Activated B cell treated with CpG ODN at 0.5 μM for 24 hours (primary cell): ENCODE measurements at regions not wholly inside any gene's neighbourhood (a gene's known extent, or its start where the extent isn't known, plus 50 kb on each side); places are given as distances from the start of the nearest gene placed in this dataset.

Experiments
- ATAC-seq: fragments of 200-7000 bp; cut with Tn5 transposase; one replicate; pipeline ENCODE4 v1.10.0; 2021; ENCODE audit warnings: low read depth, mild to moderate bottlenecking, moderate library complexity
- CTCF ChIA-PET: fragments of 350-600 bp; sonication (Branson Sonifier 250); formaldehyde crosslinking; loops from one replicate; lab custom pipeline; 2021; ENCODE audit warnings: antibody characterized with exemption; lab: Charles Lee
- POLR2A ChIA-PET: fragments of 350-600 bp; sonication (Branson Sonifier 250); formaldehyde crosslinking; loops from one replicate; lab custom pipeline; 2021; ENCODE audit warnings: antibody characterized with exemption; lab: Charles Lee
- DNase-seq: peaks from one replicate; pipeline ENCODE4 v3.0.0; 2022
- H3K27ac Mint-ChIP-seq: one replicate; pipeline ENCODE4 v1.8.0; 2020; ENCODE audit warnings: mixed read lengths
- H3K27me3 Mint-ChIP-seq: one replicate; pipeline ENCODE4 v1.8.0; 2021; ENCODE audit warnings: mixed read lengths
- H3K36me3 Mint-ChIP-seq: one replicate; pipeline ENCODE4 v1.8.0; 2021; ENCODE audit warnings: low read depth, mixed read lengths
- H3K4me1 Mint-ChIP-seq: one replicate; pipeline ENCODE4 v1.8.0; 2021; ENCODE audit warnings: mixed read lengths
- H3K4me3 Mint-ChIP-seq: one replicate; pipeline ENCODE4 v1.8.0; 2020; ENCODE audit warnings: mild to moderate bottlenecking, mixed read lengths
- H3K9me3 Mint-ChIP-seq: one replicate; pipeline ENCODE4 v1.8.0; 2020; ENCODE audit warnings: mixed read lengths
- intact Hi-C: fragments of 100-400 bp; cut with micrococcal nuclease; formaldehyde crosslinking; loops from one replicate; pipeline ENCODE4 v1.15.1; 2024
- TF ChIP-seq, protein P1 (sequence below): fragments of 200-600 bp; IDR thresholded peaks from one replicate; pipeline ENCODE4 v1.8.0; 2022; ENCODE audit warnings: antibody characterized with exemption, mild to moderate bottlenecking

DNA sequence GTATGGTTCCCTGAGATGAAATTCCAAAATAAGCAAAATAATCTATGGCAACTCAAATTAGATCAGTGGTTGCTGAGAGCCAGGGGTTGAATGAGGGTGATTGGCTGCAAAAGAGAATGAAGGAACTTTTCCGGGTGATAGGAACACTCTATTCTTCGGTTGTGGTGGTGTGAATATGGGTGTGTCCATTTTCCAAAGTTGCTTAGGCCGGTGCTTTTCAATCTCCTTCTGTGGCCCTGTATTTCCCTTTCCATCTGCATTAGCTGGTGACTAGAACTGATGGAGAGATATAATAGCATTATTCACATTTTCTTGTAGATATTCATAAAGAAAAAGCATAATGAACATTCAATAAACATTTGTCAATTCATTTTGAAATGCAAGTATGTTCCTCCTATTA is 382.9 kb downstream of the TFEC start:
- no peaks in the 10 kb centered on the region for H3K27me3 Mint-ChIP-seq
- CTCF ChIA-PET: no interaction called here
- POLR2A ChIA-PET: no interaction called here
- H3K9me3 Mint-ChIP-seq: no peaks in the 10 kb centered on the region
- no peak overlapping the region for H3K4me3 Mint-ChIP-seq
- H3K36me3 Mint-ChIP-seq: no peaks in the 10 kb centered on the region
- TF ChIP-seq, protein P1, sequence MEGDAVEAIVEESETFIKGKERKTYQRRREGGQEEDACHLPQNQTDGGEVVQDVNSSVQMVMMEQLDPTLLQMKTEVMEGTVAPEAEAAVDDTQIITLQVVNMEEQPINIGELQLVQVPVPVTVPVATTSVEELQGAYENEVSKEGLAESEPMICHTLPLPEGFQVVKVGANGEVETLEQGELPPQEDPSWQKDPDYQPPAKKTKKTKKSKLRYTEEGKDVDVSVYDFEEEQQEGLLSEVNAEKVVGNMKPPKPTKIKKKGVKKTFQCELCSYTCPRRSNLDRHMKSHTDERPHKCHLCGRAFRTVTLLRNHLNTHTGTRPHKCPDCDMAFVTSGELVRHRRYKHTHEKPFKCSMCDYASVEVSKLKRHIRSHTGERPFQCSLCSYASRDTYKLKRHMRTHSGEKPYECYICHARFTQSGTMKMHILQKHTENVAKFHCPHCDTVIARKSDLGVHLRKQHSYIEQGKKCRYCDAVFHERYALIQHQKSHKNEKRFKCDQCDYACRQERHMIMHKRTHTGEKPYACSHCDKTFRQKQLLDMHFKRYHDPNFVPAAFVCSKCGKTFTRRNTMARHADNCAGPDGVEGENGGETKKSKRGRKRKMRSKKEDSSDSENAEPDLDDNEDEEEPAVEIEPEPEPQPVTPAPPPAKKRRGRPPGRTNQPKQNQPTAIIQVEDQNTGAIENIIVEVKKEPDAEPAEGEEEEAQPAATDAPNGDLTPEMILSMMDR: no peak
- DNase-seq (no peak), ATAC-seq (no peak)
- H3K27ac Mint-ChIP-seq: no peak overlapping the region
- H3K4me1 Mint-ChIP-seq: no peaks in the 10 kb centered on the region
- intact Hi-C loops: no loop called here

DNA sequence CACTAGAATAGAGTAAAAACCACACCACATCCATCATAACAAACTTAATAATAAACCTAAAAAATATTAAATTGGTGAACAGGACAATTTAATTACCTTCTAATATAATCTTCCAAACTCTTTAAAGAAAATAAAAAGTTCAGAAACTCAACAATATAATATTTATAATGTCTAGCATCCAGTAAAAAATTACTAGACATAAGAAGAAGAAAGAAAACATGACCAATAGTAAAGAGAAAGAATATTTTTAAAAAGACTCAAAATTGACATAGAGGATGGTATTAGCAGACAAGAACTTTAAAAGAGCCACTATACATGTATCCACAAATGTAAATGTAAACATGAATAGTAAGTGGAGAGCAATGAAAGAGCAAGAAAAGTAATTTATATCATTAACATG is 388.4 kb downstream of the TFEC start:
- no peak overlapping the region for H3K4me3 Mint-ChIP-seq
- H3K9me3 Mint-ChIP-seq: peaks cover 6% of the 10 kb centered on the region
- intact Hi-C loops: no loop called here
- H3K4me1 Mint-ChIP-seq: no peaks in the 10 kb centered on the region
- ATAC-seq: no peak
- DNase-seq: no peak
- H3K36me3 Mint-ChIP-seq: no peaks in the 10 kb centered on the region
- CTCF ChIA-PET: no interaction called here
- no peak overlapping the region for H3K27ac Mint-ChIP-seq
- TF ChIP-seq, protein P1: no peak
- POLR2A ChIA-PET: no interaction called here
- no peaks in the 10 kb centered on the region for H3K27me3 Mint-ChIP-seq

DNA sequence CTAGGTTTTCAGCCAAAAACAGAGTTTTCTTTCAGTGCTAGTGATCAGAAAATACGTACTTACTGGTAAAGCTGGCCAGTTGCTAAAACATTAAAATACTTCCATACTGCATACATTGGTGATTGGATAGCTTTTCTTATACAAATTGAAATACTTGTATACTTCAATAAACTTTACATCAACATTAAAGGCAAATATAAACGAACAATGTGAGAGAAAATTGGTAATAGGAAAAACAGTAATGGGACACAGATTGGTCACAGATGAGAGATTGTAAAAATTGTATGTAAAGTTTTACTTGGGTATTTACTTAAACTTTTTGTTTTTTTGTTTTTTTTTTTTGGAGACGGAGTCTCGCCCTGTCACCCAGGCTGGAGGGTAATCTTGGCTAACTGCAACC is 391.7 kb downstream of the TFEC start:
- intact Hi-C loops: no loop called here
- CTCF ChIA-PET: no interaction called here
- POLR2A ChIA-PET: no interaction called here
- Mint-ChIP-seq H3K27ac (no peak overlapping the region), H3K27me3 (no peaks in the 10 kb centered on the region), H3K36me3 (no peaks in the 10 kb centered on the region), H3K9me3 (peaks cover 6% of the 10 kb centered on the region), H3K4me3 (no peak overlapping the region), H3K4me1 (no peaks in the 10 kb centered on the region)
- DNase-seq (no peak), ATAC-seq (no peak)
- TF ChIP-seq, protein P1: no peak

DNA sequence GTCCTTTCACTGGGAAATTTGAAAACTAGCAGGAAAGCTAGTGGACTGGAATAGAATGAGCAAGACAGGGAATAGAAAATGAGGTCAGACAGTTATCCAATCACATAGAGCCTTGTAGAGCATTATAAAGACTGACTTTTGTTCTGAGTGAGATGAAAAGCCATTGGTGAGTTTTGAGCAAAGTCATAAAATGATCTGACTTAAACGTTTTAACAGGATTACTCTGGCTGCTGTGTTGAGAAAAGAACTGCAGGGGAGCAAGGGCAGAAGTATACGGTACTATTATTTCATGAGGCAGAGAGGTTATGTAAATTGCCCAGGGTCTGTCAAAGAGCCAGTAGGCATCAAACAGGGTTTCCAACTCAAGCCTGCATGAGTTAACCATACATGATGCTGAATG is 393.4 kb downstream of the TFEC start:
- H3K4me3 Mint-ChIP-seq: no peak overlapping the region
- H3K9me3 Mint-ChIP-seq: peaks cover 6% of the 10 kb centered on the region
- POLR2A ChIA-PET: no interaction called here
- TF ChIP-seq, protein P1: no peak
- DNase-seq (no peak), ATAC-seq (no peak)
- no peaks in the 10 kb centered on the region for H3K27me3 Mint-ChIP-seq
- H3K36me3 Mint-ChIP-seq: no peaks in the 10 kb centered on the region
- H3K27ac Mint-ChIP-seq: no peak overlapping the region
- no peaks in the 10 kb centered on the region for H3K4me1 Mint-ChIP-seq
- CTCF ChIA-PET: no interaction called here
- intact Hi-C loops: no loop called here

DNA sequence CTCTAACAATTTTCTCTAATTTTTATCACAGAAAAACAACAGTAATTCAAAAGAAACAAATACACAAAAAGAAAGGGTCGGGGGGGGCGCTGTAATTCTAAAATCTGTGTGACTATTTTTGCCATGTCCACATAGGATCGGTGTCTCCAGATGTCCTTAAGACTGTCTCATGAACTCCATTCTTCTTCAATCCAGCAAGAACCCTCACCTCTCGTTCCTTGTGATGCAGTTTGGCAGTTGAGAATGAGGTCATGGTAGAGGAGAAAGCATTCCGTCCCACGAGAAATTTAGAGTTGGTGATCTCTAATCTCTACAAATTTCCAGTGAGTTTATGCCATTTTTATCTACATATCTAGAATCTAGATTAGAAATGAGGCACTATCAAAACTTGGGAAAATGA is 394.7 kb downstream of the TFEC start:
- no peaks in the 10 kb centered on the region for H3K4me1 Mint-ChIP-seq
- H3K4me3 Mint-ChIP-seq: no peak overlapping the region
- TF ChIP-seq, protein P1: no peak
- no peak for ATAC-seq
- H3K27me3 Mint-ChIP-seq: no peaks in the 10 kb centered on the region
- no peaks in the 10 kb centered on the region for H3K9me3 Mint-ChIP-seq
- no peaks in the 10 kb centered on the region for H3K36me3 Mint-ChIP-seq
- no peak for DNase-seq
- H3K27ac Mint-ChIP-seq: no peak overlapping the region
- intact Hi-C loops: no loop called here
- ChIA-PET POLR2A (no interaction called here), CTCF (no interaction called here)
